HG03354 (cell line): ENCODE measurements at regions not wholly inside any gene's neighbourhood (a gene's known extent, or its start where the extent isn't known, plus 50 kb on each side); places are given as distances from the start of the nearest gene placed in this dataset.

Source experiments
- ATAC-seq: cut with Tn5 transposase; IDR thresholded peaks from one replicate; pipeline ENCODE4 v1.9.1; 2021; ENCODE audit warnings: mild to moderate bottlenecking; ENCODE audit not compliant: unreplicated experiment, poor library complexity, severe bottlenecking

- no peak for ATAC-seq
Measured at GRCh38 chr6:21801446-21802174, 208.1 kb downstream of the SOX4 start.

- no peak for ATAC-seq
Measured at GRCh38 chr6:21802175-21802822, 208.7 kb downstream of the SOX4 start.

GRCh38 chr6:21804941-21805610 is 211.5 kb downstream of the SOX4 start:
- ATAC-seq, result no peak

- no peak for ATAC-seq
Measured at GRCh38 chr6:21807299-21808044, 213.9 kb downstream of the SOX4 start.

GRCh38 chr6:21808045-21808470 is 214.5 kb downstream of the SOX4 start:
- no peak for ATAC-seq

GRCh38 chr6:21808551-21809242 is 215.1 kb downstream of the SOX4 start:
- no peak for ATAC-seq

GRCh38 chr6:21811484-21811883 is 217.9 kb downstream of the SOX4 start:
- ATAC-seq, result no peak

- no peak for ATAC-seq
Measured at GRCh38 chr6:21816231-21816630, 222.7 kb downstream of the SOX4 start.

GRCh38 chr6:21820442-21820841 is 226.9 kb downstream of the SOX4 start:
- ATAC-seq, result no peak

GRCh38 chr6:21823371-21823770 is 229.8 kb downstream of the SOX4 start:
- ATAC-seq, result no peak

GRCh38 chr6:21824431-21825177 is 231.1 kb downstream of the SOX4 start:
- no peak for ATAC-seq

GRCh38 chr6:21826023-21826422 is 232.5 kb downstream of the SOX4 start:
- ATAC-seq, result no peak

GRCh38 chr6:21826904-21827303 is 233.4 kb downstream of the SOX4 start:
- no peak for ATAC-seq

- ATAC-seq, result no peak
Measured at GRCh38 chr6:21827425-21828202, 234.1 kb downstream of the SOX4 start.

- no peak for ATAC-seq
Measured at GRCh38 chr6:21828704-21829103, 235.2 kb downstream of the SOX4 start.

- ATAC-seq, result no peak
Measured at GRCh38 chr6:21829126-21829525, 235.6 kb downstream of the SOX4 start.

- no peak for ATAC-seq
Measured at GRCh38 chr6:21831521-21832291, 238.2 kb downstream of the SOX4 start.

- ATAC-seq, result no peak
Measured at GRCh38 chr6:21836277-21836676, 242.7 kb downstream of the SOX4 start.
